GM19324 (cell line): ENCODE measurements at regions not wholly inside any gene's neighbourhood (a gene's known extent, or its start where the extent isn't known, plus 50 kb on each side); places are given as distances from the start of the nearest gene placed in this dataset.

Source experiments
- ATAC-seq: cut with Tn5 transposase; IDR thresholded peaks from one replicate; pipeline ENCODE4 v1.9.1; 2021; ENCODE audit warnings: mild to moderate bottlenecking, moderate library complexity; ENCODE audit not compliant: unreplicated experiment, low FRiP score

DNA sequence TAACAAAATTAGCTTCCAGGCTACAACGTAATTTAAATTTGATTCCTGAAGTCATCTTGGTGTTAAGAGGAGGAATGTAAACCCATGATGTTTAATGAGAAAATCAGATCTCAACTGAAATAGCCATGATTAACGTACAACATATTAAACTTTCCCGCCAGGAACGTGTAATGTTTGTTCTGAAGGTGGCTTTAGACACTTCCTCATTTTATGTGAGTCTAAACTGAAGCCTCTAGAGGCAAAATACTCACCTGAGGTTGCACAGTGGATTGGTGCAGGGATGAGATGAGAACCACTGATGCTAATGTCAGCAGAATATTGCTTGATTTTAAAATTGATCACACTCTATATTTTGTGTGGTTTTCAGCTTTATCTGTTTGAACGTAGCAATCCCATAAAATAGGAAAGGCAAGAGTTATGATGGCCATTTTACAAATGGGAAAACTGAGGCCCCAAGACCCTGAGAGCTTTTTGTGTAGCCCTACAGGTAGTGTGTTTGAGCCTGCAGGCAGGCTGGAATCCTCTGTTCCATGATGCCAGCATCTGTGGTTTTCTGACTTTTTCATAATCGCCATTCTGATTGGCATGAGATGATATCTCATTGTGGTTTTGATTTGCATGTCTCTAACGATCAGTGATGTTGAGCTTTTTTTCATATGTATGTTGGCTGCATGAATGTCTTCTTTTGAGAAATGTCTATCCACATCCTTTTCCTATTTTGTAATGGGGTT lies 243.7 kb upstream of the BMPER start:
- ATAC-seq, result no peak

DNA sequence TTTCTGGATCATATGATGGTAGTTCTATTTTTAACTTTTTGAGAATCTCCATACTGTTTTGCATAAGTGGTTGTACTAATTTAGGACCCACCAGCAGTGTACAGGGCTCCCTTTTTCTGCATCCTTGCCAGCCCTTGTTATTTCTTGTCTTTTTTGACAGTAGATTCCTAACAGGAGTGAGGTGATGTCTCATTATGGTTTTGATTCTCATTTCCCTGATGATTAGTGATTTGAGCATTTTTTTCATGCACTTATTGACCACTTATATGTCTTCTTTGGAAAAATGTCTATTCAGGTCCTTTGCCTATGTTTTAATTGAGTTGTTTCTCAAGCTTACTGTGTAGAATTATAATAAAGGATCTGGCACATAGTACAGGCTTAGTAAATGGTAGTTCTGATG lies 238.8 kb upstream of the BMPER start:
- ATAC-seq, result no peak

DNA sequence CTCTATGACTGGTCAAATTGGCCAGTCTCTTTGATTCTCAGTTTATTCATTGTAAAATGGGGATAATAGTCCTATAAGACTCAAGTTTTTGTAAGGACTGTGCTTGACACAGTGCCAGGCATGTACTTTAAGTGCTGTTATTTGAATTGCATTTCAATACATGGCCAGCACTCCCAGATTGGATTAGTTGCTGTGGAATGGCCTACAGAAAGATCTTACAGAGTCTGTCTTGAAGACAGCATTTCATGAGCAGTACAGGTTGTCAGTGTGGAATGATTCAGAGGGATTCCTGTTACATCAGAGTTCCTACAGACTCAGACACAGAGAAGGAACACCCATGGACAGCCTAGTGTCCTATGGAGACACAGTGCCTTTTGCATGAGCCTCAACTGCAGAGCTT lies 238.1 kb upstream of the BMPER start:
- no peak for ATAC-seq

DNA sequence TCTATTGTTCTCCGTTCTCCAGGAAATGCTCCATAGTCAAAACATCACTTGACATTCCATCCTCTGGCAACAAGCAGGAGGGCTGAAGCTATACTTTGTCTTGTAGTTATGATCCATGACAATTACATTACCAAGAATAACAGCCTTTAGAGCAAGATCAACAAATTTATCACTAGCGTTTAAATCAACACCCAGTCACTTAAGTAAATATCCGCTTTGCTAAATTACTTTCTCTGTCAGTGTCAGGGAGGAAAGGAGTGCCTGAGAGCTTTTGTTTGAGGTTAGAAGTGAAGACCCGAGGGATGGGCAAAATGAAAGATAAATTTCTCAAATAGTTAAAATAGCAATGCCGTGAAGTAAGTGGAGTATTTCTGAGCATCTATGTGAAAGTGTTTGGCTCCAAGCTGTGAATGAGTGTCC lies 236.1 kb upstream of the BMPER start:
- ATAC-seq, result no peak

DNA sequence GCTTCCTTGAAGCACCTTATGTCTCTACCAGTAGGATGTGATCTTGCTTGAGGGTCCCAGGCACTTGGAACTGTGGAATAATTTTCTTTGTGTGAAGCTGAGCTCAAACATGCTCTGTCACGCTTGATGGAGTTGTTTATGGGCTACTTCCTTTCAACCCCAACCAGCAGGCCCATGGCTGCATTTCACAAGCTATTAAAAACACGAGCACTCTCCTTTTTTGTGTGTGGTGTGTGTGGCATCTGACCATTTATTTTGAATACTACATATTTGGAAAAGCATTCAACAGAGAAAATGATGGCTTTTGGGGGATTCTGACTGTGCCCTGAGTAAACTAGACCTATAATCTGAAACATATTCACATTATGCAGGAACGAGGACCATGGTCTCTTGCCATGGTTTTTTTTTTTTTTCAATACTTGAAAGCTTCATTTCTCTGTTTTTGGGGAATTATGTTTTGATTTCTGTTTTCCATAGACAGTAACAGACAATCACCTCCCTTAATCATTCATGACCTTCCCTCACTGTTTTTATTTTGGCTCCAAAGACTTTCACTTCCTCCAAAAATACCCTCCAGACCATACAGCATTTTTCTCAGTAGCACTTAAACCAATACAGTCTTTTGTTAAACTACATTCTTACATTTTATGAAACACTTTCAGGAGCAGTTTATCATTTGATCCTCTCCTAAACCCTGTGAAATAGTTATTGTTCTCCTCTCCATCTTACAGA lies 233.6 kb upstream of the BMPER start:
- no peak for ATAC-seq

GRCh38 chr7:33673029-33673700 lies 232.2 kb upstream of the BMPER start:
- no peak for ATAC-seq

DNA sequence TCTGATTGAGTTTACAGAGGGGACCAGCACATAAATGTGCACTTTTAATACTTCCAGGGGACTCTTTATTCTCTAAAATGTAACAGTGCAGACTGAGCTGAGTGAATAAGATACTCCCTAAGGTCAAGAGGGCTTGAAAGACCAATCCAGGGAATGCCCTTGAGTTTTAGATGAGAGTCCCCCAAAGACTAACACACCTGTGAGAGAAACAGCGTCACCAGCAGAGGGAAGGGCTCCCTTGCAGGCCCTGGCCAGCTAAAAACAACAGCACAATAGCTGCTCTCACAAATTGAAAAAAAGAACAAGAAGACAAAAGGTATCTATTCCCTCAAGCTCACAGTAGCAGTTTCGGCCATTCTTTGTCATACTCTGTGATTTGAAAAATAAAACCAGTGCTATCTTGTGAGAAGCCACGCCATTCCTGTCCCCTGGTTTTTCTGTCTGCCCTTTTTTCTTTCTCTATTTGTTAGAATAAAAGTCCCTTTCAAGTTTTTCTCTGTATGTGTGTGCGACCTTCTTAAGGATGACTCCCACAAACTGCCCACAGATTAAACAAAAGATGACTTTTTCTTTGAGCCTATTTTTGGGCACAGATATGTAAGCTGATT lies 230.4 kb upstream of the BMPER start:
- no peak for ATAC-seq

DNA sequence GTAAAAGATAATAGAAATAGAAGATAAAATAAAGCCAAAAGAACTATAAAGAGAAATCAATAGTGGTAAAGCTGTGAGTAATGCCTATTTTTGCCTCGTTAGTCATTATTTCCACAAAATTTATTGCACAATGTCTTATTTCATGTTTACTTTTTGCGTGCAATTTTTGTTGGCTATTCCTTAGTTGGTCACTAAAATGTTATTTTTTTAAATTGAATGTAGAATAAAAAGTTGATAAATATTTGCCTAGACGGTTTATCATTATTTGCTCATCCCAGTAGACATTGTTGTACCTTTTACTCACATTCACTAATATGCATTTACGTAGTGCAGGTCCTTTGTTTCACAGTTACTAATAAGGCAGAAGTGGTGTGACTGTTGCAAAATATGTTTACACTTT lies 227.8 kb upstream of the BMPER start:
- ATAC-seq, result no peak

- ATAC-seq, result no peak
Observed at GRCh38 chr7:33678569-33679335, 226.6 kb upstream of the BMPER start.

DNA sequence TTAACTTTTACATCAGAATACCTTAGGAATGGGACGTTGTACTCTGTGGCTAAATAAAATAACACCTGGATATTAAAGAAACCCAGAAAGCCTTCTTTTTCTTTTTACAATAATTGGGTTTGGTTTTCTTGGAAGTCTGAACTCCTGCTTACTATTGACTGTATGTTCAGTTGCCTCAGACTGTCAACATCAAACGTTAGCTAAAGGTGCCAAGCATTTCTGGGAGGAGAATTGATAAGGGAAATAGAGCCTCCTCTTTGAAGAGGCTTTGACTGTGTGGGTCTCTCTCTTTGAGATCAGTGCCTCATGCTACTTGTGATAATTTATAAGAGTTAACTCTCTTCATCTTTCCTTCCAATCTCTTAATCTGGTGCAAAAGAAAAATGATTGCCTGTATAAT lies 224.7 kb upstream of the BMPER start:
- ATAC-seq, result no peak

DNA sequence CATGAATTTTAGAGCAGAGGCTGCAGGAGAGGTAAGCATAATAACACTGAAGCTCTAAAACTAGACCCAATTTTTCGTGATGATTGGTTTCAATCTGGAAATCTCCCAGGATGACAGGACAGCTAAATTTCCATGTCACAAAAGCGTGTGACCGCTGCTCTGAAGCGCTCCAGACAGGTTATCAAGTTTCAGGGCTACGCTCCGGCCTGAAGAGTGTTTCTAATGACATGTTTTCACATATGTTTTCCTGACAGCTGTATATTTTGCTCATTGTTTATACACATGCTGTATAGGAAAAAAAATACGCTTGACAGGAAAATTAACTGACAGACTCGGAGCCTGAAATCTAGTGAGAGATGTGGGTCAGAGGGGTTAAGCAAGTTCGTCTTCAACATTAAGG lies 219.8 kb upstream of the BMPER start:
- no peak for ATAC-seq

DNA sequence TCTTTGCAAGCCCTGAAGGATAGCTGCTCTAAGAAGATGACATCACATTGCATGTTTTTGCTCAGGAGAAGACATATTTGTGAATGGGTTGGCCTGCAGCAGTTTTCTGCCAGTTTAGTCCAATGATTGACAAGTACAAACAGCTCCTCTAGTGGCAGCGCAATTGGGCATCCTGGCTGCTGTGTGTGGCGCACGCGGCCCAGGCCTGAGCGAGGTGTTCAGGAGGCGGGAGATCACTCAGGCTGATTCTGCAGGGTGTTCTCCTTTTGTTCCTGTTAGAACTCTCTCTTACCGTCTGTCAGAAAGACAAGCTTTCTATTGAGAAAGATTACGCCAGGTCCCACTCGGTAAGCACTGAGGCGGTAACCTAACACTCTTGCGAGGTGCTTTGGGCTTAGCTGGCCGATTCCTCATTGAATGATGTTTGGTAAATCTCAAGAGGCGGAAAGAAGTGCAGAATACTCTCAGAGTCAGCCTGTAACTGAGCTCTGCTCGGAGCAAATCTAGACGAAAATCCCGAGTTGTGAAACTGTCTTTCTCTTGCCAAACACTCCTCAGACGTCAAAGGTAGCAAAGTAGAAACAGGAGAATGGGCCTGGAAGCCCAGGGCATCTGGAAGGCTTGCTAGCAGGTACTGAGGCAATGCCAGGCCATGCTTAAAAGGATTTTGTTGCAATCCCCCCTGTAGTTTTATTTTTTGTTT lies 219.2 kb upstream of the BMPER start:
- no peak for ATAC-seq

DNA sequence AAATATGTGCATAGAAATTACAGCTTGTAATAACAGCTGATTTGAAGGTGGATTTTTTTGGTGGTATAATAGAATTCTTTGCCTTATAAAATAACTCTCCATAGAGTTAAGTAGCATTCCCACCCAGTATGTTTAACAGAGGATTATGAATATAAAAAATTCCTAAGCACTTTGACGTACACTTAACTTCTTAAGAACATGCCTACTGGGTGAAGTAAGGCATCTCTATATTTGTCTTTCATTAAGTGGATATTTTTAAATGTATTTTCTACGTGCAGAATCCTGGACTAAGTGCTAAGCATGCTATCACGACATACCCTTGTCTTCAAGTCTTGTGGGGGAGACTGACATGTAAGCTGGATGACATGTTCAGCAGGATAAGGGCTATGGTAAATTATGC lies 217.7 kb upstream of the BMPER start:
- ATAC-seq, result no peak

DNA sequence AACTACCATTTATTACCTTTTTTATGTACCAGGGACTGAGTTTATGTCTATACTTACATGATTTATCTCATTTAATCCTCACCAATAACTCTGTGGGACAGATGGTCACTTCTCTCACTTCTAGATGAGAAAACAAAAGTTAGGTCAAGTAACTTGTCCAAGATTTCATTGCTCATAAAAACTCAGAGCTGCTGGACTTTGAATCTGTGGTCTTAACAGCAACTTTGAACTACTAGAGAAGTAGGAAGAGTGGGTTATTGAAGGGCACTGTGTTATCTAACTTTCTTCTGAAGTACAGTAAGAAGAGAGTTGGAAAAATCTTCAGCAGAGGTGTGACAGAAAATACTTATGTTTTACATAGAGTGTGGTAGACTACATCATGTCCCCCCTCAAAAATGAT lies 214.2 kb upstream of the BMPER start:
- ATAC-seq, result no peak

- no peak for ATAC-seq
Observed at GRCh38 chr7:33692956-33693355, 212.4 kb upstream of the BMPER start.

- ATAC-seq, result no peak
Observed at GRCh38 chr7:33694006-33694405, 211.3 kb upstream of the BMPER start.

DNA sequence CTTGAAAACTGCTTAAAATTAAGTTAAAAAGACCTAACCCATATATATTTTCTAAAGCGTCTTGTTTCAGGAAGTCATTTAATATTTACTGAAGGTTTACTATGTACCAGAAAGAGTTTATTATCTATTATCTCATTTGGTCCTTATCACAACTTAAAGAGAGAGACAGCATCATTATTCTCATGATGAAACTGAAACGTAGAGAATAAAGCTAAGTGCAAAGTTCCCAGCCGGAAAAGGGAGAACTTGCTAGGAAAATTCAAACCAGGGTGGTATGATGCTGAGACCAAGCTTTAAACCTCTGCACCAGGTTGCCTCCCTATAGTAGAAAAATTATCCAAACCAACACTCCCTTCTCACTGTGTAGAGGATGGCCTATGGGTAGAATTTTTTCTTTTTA lies 207.7 kb upstream of the BMPER start:
- ATAC-seq, result no peak

DNA sequence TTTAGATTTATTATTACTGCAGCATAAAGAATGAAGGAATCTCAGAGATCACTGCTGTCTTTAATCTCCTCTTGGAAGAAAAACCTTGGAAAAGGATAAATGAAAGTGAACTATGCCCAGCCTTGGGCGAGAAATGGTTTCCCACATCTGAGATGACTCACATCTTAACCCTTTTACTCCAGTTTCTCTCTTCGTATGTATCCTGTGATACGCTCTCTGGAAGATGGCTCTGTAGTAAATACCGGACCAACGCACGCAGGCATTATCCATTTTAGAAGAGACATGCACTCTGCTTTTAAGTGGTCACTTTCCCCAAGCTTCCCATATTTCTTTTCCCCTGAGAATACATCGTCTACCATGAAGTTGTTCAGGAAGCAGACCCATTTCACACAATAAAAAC lies 207.3 kb upstream of the BMPER start:
- no peak for ATAC-seq

DNA sequence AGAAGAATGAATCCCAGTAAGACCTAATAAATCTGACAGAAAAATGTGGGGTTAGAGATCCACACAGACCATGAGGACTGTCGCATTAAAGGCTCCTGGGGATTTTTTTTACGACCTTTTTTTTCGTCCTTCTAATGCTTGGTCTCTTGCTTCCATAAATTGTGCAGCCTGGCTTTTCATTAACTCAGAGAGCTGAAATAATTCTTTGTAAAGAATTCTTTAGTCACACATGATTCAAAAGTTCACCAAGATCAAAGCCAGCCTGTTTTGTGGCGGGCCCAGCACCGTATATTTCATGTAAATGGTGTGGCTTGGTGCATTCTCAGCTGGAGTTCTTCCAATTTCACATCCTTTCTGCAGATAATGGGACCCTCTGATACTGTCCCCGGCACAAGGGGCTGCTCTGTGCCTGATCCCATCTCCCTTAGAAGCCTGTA lies 206.6 kb upstream of the BMPER start:
- no peak for ATAC-seq
